ENCODE measurements at regions not wholly inside any gene's neighbourhood (a gene's known extent, or its start where the extent isn't known, plus 50 kb on each side); places are given as distances from the start of the nearest gene placed in this dataset.

GRCh38 chr9:13033959-13034693, 245.4 kb downstream of the MPDZ start:
- no peaks in the 10 kb centered on the region for H3K9me3 ChIP-seq (ENCODE audit: control insufficient read depth, insufficient read depth, low read depth, low read length)
- ChIA-PET POLR2A (interaction anchor here (0.7 kb wide), 1 partner anchor 797 kb away, joined by 4 read pairs; no protein-coding TSS in a partner anchor), CTCF (interaction anchor here (0.5 to 6.9 kb wide), 60 partner anchors 8 to 1822 kb away, joined by 3 to 84 read pairs (median 3); partner anchors contain the start of gene LURAP1L)
- H3K4me3 ChIP-seq (ENCODE audit: low read depth, low read length), result no peak overlapping the region; the same call in 1 of the 2 replicates
- TF ChIP-seq, protein P1, sequence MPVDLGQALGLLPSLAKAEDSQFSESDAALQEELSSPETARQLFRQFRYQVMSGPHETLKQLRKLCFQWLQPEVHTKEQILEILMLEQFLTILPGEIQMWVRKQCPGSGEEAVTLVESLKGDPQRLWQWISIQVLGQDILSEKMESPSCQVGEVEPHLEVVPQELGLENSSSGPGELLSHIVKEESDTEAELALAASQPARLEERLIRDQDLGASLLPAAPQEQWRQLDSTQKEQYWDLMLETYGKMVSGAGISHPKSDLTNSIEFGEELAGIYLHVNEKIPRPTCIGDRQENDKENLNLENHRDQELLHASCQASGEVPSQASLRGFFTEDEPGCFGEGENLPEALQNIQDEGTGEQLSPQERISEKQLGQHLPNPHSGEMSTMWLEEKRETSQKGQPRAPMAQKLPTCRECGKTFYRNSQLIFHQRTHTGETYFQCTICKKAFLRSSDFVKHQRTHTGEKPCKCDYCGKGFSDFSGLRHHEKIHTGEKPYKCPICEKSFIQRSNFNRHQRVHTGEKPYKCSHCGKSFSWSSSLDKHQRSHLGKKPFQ (tag by site-specific recombination; IDR thresholded peaks at IDR 0.05), result peak; percentile 90
- TF ChIP-seq ZFP3 (tag by site-specific recombination; IDR thresholded peaks at IDR 0.05; ENCODE audit: low read depth) (0 out of 2 replicates have a peak, but pooled peaks have one; percentile 29), ZNF146 (tag by site-specific recombination; IDR thresholded peaks at IDR 0.05) (no peak), SALL2 (tag by site-specific recombination; IDR thresholded peaks at IDR 0.05; ENCODE audit: borderline replicate concordance) (no peak), ZNF654 (tag by site-specific recombination; IDR thresholded peaks at IDR 0.05; ENCODE audit: low read depth) (peak; percentile 87), ZNF121 (tag by site-specific recombination; IDR thresholded peaks at IDR 0.05) (no peak), ZNF394 (tag by site-specific recombination; IDR thresholded peaks at IDR 0.05; ENCODE audit: borderline replicate concordance) (peak; percentile 78; the same call in 1 of the 2 replicates), ZNF660 (tag by site-specific recombination; IDR thresholded peaks at IDR 0.05) (0 out of 2 replicates have a peak, but pooled peaks have one; percentile 35), ZBTB17 (tag by site-specific recombination; IDR thresholded peaks at IDR 0.05) (peak; percentile 48; the same call in 1 of the 2 replicates), ZNF16 (tag by site-specific recombination; IDR thresholded peaks at IDR 0.05; ENCODE audit: low read depth) (no peak), ZNF626 (tag by site-specific recombination; IDR thresholded peaks at IDR 0.05) (no peak), ZNF366 (tag by site-specific recombination; conservative IDR thresholded peaks at IDR 0.05) (0 out of 2 replicates have a peak, but pooled peaks have one; percentile 20), ZBTB48 (tag by site-specific recombination; IDR thresholded peaks at IDR 0.05) (peak; percentile 33; the same call in 1 of the 2 replicates), ZNF335 (tag by site-specific recombination; conservative IDR thresholded peaks at IDR 0.05) (0 out of 2 replicates have a peak, but pooled peaks have one; percentile 6), ZNF362 (tag by site-specific recombination; IDR thresholded peaks at IDR 0.05) (peak; percentile 53; the same call in 1 of the 2 replicates), ZNF341 (tag by site-specific recombination; IDR thresholded peaks at IDR 0.05; ENCODE audit: low read depth) (peak; percentile 89)
- TF ChIP-seq, protein P2, sequence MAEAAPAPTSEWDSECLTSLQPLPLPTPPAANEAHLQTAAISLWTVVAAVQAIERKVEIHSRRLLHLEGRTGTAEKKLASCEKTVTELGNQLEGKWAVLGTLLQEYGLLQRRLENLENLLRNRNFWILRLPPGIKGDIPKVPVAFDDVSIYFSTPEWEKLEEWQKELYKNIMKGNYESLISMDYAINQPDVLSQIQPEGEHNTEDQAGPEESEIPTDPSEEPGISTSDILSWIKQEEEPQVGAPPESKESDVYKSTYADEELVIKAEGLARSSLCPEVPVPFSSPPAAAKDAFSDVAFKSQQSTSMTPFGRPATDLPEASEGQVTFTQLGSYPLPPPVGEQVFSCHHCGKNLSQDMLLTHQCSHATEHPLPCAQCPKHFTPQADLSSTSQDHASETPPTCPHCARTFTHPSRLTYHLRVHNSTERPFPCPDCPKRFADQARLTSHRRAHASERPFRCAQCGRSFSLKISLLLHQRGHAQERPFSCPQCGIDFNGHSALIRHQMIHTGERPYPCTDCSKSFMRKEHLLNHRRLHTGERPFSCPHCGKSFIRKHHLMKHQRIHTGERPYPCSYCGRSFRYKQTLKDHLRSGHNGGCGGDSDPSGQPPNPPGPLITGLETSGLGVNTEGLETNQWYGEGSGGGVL (tag by site-specific recombination; IDR thresholded peaks at IDR 0.05), result peak; percentile 73
- TF ChIP-seq, protein P3, sequence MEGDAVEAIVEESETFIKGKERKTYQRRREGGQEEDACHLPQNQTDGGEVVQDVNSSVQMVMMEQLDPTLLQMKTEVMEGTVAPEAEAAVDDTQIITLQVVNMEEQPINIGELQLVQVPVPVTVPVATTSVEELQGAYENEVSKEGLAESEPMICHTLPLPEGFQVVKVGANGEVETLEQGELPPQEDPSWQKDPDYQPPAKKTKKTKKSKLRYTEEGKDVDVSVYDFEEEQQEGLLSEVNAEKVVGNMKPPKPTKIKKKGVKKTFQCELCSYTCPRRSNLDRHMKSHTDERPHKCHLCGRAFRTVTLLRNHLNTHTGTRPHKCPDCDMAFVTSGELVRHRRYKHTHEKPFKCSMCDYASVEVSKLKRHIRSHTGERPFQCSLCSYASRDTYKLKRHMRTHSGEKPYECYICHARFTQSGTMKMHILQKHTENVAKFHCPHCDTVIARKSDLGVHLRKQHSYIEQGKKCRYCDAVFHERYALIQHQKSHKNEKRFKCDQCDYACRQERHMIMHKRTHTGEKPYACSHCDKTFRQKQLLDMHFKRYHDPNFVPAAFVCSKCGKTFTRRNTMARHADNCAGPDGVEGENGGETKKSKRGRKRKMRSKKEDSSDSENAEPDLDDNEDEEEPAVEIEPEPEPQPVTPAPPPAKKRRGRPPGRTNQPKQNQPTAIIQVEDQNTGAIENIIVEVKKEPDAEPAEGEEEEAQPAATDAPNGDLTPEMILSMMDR (tag by site-specific recombination; IDR thresholded peaks at IDR 0.05), result peak; percentile 74
- no peak overlapping the region for H3K27ac ChIP-seq (ENCODE audit: extremely low read depth, low read depth, low read length)
- no peaks in the 10 kb centered on the region for H3K4me1 ChIP-seq (ENCODE audit: control insufficient read depth, insufficient read depth, low read length)
- H3K36me3 ChIP-seq (ENCODE audit: control insufficient read depth in 2 of 2, insufficient read depth in 1 of 2, low read length in 2 of 2), result no peaks in the 10 kb centered on the region
